B cell (primary cell): ENCODE measurements at regions not wholly inside any gene's neighbourhood (a gene's known extent, or its start where the extent isn't known, plus 50 kb on each side); places are given as distances from the start of the nearest gene placed in this dataset.

Experiments
- CTCF ChIP-seq: fragments of 200-600 bp; IDR thresholded peaks from one replicate; pipeline ENCODE4 v1.8.0; 2022; ENCODE audit warnings: antibody characterized with exemption, mild to moderate bottlenecking
- EZH2 ChIP-seq: IDR thresholded peaks from 2 replicates; pipeline ENCODE4 v1.6.1; 2012; ENCODE audit warnings: borderline replicate concordance, low read depth, mild to moderate bottlenecking, moderate library complexity, low read length; ENCODE audit not compliant: insufficient read depth, poor library complexity, severe bottlenecking

DNA sequence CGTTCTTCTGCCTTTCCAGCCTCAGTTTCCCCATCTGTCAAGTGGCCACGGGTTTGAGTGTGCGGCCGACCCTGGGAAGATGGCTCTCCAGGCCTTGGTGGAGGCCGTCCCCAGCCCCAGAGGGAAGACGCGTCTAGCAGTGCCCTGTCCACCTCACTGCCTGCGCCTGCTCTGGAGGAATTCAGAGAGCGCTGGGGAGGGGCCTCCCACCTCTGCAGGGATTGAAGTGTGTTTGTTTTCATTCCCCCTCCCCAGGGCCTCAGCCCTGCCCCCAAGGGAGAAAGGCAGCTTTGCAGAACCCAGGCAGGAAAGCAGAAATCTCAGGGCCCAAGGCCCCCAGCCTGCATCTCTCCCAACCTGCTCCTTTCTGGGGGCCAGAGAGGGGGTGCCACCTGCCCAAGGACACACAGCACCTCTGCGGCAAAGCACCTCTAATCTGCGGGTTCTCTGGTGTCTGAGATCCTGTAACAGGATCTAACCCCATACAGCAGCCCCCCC, 91.0 kb downstream of the MICALL2 start:
- TF ChIP-seq EZH2 (no peak), CTCF (no peak)
